Endothelial cell of umbilical vein (primary cell): ENCODE measurements at regions not wholly inside any gene's neighbourhood (a gene's known extent, or its start where the extent isn't known, plus 50 kb on each side); places are given as distances from the start of the nearest gene placed in this dataset.

Experiments used
- BruUV-seq: library from RNA; stranded (reverse); fragments of 400-500 nt; replicated peaks from 2 replicates; lab custom pipeline; 2021; lab: Mats Ljungman, UMichigan
- CTCF ChIA-PET: fragments of 300-600, 350-600 bp; sonication (Branson Sonifier 250); formaldehyde crosslinking; loops from one replicate; lab custom pipeline; 2021; ENCODE audit warnings: antibody characterized with exemption, inconsistent platforms; lab: Charles Lee
- POLR2A ChIA-PET: fragments of 300-600, 350-600 bp; sonication (Branson Sonifier 250); formaldehyde crosslinking; loops from one replicate; lab custom pipeline; 2021; ENCODE audit warnings: antibody characterized with exemption, inconsistent platforms; lab: Charles Lee
- DNase-seq: peaks from one replicate; pipeline ENCODE4 v3.0.0-alpha.2; 2011; ENCODE audit warnings: low read depth, low spot score
- FAIRE-seq: peaks from 2 replicates; lab custom pipeline; 2011; peaks lifted over from hg19 to GRCh38; lab: Jason Lieb, UNC
- H2AFZ ChIP-seq: 2 replicates; pipeline ENCODE4 v1.6.0; 2012; ENCODE audit warnings: low read depth, low read length, control low read depth, inconsistent platforms
- H3K27ac ChIP-seq: 2 replicates; pipeline ENCODE4 v1.5.1; 2011; ENCODE audit warnings: low read depth, mild to moderate bottlenecking, control low read depth, low read length, moderate library complexity; ENCODE audit not compliant: insufficient read depth
- H3K27me3 ChIP-seq, 2 experiments: 2 replicates each; pipeline versions ENCODE4 v1.6.0 to v1.6.1; 2011; ENCODE audit warnings: low read length in 2 of 2, mixed read lengths in 1 of 2; ENCODE audit not compliant: control insufficient read depth in 2 of 2, insufficient read depth in 2 of 2
- H3K36me3 ChIP-seq, 2 experiments: 2 replicates in 1 of 2; 3 replicates in 1 of 2; pipeline ENCODE4 v1.5.1; 2011; ENCODE audit warnings: low read length in 2 of 2, mild to moderate bottlenecking in 1 of 2, moderate library complexity in 1 of 2; ENCODE audit not compliant: control insufficient read depth in 2 of 2, insufficient read depth in 2 of 2; ENCODE audit errors: extremely low read depth in 1 of 2
- H3K4me1 ChIP-seq: 3 replicates; pipeline ENCODE4 v1.5.1; 2011; ENCODE audit warnings: mild to moderate bottlenecking, low read length; ENCODE audit not compliant: control insufficient read depth, insufficient read depth; ENCODE audit errors: extremely low read depth
- H3K4me2 ChIP-seq: 2 replicates; pipeline ENCODE4 v1.6.1; 2011; ENCODE audit warnings: low read length, control low read depth, mixed read lengths; ENCODE audit not compliant: insufficient read depth
- H3K4me3 ChIP-seq, 3 experiments: fragments of 200-600 bp in 1 of 3; sonication (generic), shearing (Covaris generic) in 1 of 3; replicated peaks in 1 of 3; 2 replicates each; pipeline ENCODE4 v1.5.1; 2011 to 2016; ENCODE audit warnings: control low read depth in 3 of 3, low read length in 3 of 3, mild to moderate bottlenecking in 2 of 3, inconsistent platforms in 1 of 3, low read depth in 1 of 3, moderate library complexity in 1 of 3; ENCODE audit not compliant: insufficient read depth in 1 of 3
- H3K79me2 ChIP-seq: 2 replicates; pipeline ENCODE4 v1.6.0; 2012; ENCODE audit warnings: low read length, inconsistent platforms; ENCODE audit not compliant: control insufficient read depth, insufficient read depth
- H3K9ac ChIP-seq: replicated peaks from 2 replicates; pipeline ENCODE3; 2011; ENCODE audit warnings: low read length, control low read depth; ENCODE audit not compliant: insufficient read depth; ENCODE audit errors: extremely low read depth
- H3K9me1 ChIP-seq: replicated peaks from 3 replicates; pipeline ENCODE4 v1.6.0; 2011; ENCODE audit warnings: mild to moderate bottlenecking, low read length; ENCODE audit not compliant: control insufficient read depth, insufficient read depth; ENCODE audit errors: extremely low read depth
- H3K9me3 ChIP-seq: replicated peaks from 2 replicates; pipeline ENCODE4 v1.5.1; 2012; ENCODE audit warnings: low read length, inconsistent platforms; ENCODE audit not compliant: control insufficient read depth, insufficient read depth
- H4K20me1 ChIP-seq: replicated peaks from 2 replicates; pipeline ENCODE3; 2011; ENCODE audit warnings: mild to moderate bottlenecking, low read length; ENCODE audit not compliant: control insufficient read depth, insufficient read depth; ENCODE audit errors: extremely low read depth
- EZH2 ChIP-seq: IDR thresholded peaks from 2 replicates; pipeline ENCODE4 v1.6.1; 2012; ENCODE audit warnings: borderline replicate concordance, low read depth, mild to moderate bottlenecking, moderate library complexity, low read length, inconsistent platforms; ENCODE audit not compliant: severe bottlenecking
- FOS ChIP-seq: IDR thresholded peaks from 2 replicates; pipeline ENCODE4 v1.6.1; 2011; ENCODE audit warnings: mild to moderate bottlenecking, low read length, moderate library complexity, borderline replicate concordance; ENCODE audit not compliant: insufficient read depth
- GATA2 ChIP-seq: IDR thresholded peaks from 2 replicates; pipeline ENCODE4 v1.7.0; 2011; ENCODE audit warnings: low read depth, mild to moderate bottlenecking, moderate library complexity, mixed read lengths, low read length; ENCODE audit not compliant: insufficient read length, insufficient read depth
- JUN ChIP-seq: IDR thresholded peaks from 2 replicates; pipeline ENCODE4 v1.6.1; 2011; ENCODE audit warnings: borderline replicate concordance, low read depth; ENCODE audit not compliant: insufficient read length, insufficient read depth
- MYC ChIP-seq: IDR thresholded peaks from one replicate; pipeline ENCODE4 v1.6.1; 2011; ENCODE audit warnings: mild to moderate bottlenecking, low read depth, low read length
- POLR2A ChIP-seq: IDR thresholded peaks from 2 replicates; pipeline ENCODE4 v1.6.1; 2012; ENCODE audit warnings: low read depth, mild to moderate bottlenecking, control low read depth, low read length
- POLR2AphosphoS5 ChIP-seq: IDR thresholded peaks from 2 replicates; pipeline ENCODE4 v1.6.1; 2012; ENCODE audit warnings: low read depth, mild to moderate bottlenecking, control low read depth, low read length, moderate library complexity; ENCODE audit not compliant: insufficient read depth
- dilution Hi-C: fragments of 300-500 bp; cut with MboI; formaldehyde crosslinking; loops from one replicate; pipeline ENCODE4 v1.15.0; 2019; ENCODE audit warnings: low sequenced_read_pairs; ENCODE audit not compliant: extremely low pct_ligation_motif_present
- intact Hi-C: fragments of 100-400 bp; cut with micrococcal nuclease; formaldehyde crosslinking; loops from one replicate; pipeline ENCODE4 v1.10.0; 2022
- TF ChIP-seq, protein P1 (sequence below), 2 donors: IDR thresholded peaks; 1 replicate in 1 of 2; 2 replicates in 1 of 2; pipeline ENCODE4 v1.5.1; 2011; ENCODE audit warnings: low read length in 2 of 2, mild to moderate bottlenecking in 2 of 2, moderate library complexity in 2 of 2, control low read depth in 1 of 2, inconsistent platforms in 1 of 2, low read depth in 1 of 2; ENCODE audit not compliant: insufficient read depth in 1 of 2; ENCODE audit errors: extremely low read depth in 1 of 2
- TF ChIP-seq, protein P2 (sequence below): IDR thresholded peaks from 2 replicates; pipeline ENCODE4 v1.6.1; 2011; ENCODE audit not compliant: insufficient read depth, insufficient read length

DNA sequence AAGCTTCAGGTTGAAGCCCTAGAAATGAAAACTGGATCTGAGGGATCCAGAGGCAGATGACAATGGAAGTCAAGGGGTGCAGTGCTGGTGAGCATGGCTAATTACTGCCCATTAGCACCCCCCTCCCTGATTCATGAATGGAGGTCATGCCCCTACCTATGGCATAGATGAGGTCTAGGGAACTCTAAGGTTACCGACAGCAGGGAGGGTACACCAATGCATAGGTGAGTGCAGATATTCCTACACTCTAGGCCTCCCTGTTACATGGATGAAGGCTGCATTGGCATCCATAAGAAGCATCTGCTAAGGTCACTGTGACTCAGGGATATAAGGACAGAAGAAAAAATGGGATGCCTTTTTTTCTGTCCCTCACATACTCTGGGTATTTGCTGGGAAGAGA lies 147.3 kb downstream of the CCDC59 start:
- H3K9me1 ChIP-seq: no peaks in the 10 kb centered on the region
- CTCF ChIA-PET: no interaction called here
- POLR2A ChIA-PET: no interaction called here
- no peak overlapping the region for H3K4me2 ChIP-seq
- no peaks in the 10 kb centered on the region for H3K79me2 ChIP-seq
- TF ChIP-seq, protein P1, sequence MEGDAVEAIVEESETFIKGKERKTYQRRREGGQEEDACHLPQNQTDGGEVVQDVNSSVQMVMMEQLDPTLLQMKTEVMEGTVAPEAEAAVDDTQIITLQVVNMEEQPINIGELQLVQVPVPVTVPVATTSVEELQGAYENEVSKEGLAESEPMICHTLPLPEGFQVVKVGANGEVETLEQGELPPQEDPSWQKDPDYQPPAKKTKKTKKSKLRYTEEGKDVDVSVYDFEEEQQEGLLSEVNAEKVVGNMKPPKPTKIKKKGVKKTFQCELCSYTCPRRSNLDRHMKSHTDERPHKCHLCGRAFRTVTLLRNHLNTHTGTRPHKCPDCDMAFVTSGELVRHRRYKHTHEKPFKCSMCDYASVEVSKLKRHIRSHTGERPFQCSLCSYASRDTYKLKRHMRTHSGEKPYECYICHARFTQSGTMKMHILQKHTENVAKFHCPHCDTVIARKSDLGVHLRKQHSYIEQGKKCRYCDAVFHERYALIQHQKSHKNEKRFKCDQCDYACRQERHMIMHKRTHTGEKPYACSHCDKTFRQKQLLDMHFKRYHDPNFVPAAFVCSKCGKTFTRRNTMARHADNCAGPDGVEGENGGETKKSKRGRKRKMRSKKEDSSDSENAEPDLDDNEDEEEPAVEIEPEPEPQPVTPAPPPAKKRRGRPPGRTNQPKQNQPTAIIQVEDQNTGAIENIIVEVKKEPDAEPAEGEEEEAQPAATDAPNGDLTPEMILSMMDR (IDR thresholded peaks at IDR 0.05; ENCODE audit: extremely low read depth in 1 of 2, insufficient read depth in 1 of 2, low read depth in 1 of 2, low read length in 2 of 2): no peak
- no peak for TF ChIP-seq POLR2AphosphoS5
- TF ChIP-seq GATA2: no peak
- TF ChIP-seq JUN: no peak
- TF ChIP-seq EZH2: no peak
- no peak for TF ChIP-seq FOS
- TF ChIP-seq POLR2A: no peak
- TF ChIP-seq, protein P2, sequence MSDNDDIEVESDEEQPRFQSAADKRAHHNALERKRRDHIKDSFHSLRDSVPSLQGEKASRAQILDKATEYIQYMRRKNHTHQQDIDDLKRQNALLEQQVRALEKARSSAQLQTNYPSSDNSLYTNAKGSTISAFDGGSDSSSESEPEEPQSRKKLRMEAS: no peak
- no peak for TF ChIP-seq MYC
- H3K36me3 ChIP-seq: no peaks in the 10 kb centered on the region
- no peaks in the 10 kb centered on the region for H3K4me1 ChIP-seq
- no peaks in the 10 kb centered on the region for H3K27me3 ChIP-seq
- intact Hi-C loops: no loop called here
- no peak overlapping the region for H3K4me3 ChIP-seq
- peaks cover 5% of the 10 kb centered on the region for H3K9me3 ChIP-seq
- H2AFZ ChIP-seq: no peak overlapping the region
- H3K9ac ChIP-seq: no peak overlapping the region
- H3K27ac ChIP-seq: no peak overlapping the region
- dilution Hi-C loops: no loop called here
- DNase-seq (no peak), FAIRE-seq (no peak)
- no peaks in the 10 kb centered on the region for H4K20me1 ChIP-seq
- no TSS peak for BruUV-seq
